ENCODE measurements at regions not wholly inside any gene's neighbourhood (a gene's known extent, or its start where the extent isn't known, plus 50 kb on each side); places are given as distances from the start of the nearest gene placed in this dataset.

- no peak for FAIRE-seq
Measured at GRCh38 chr12:90193500-90193899, 484.9 kb upstream of the ATP2B1 start.

GRCh38 chr12:90188857-90189256, 480.2 kb upstream of the ATP2B1 start:
- FAIRE-seq, result no peak

GRCh38 chr12:90183201-90183600, 474.6 kb upstream of the ATP2B1 start:
- no peak for FAIRE-seq

GRCh38 chr12:90181216-90181615, 472.6 kb upstream of the ATP2B1 start:
- FAIRE-seq, result no peak

- FAIRE-seq, result no peak
Measured at GRCh38 chr12:90174956-90175355, 466.3 kb upstream of the ATP2B1 start.

GRCh38 chr12:90174198-90174510, 465.5 kb upstream of the ATP2B1 start:
- FAIRE-seq, result no peak

- FAIRE-seq, result no peak
Measured at GRCh38 chr12:90173499-90174197, 465.0 kb upstream of the ATP2B1 start.

GRCh38 chr12:90172524-90172923, 463.9 kb upstream of the ATP2B1 start:
- no peak for FAIRE-seq

- no peak for FAIRE-seq
Measured at GRCh38 chr12:90170740-90171139, 462.1 kb upstream of the ATP2B1 start.

- no peak for FAIRE-seq
Measured at GRCh38 chr12:90167518-90168208, 459.0 kb upstream of the ATP2B1 start.

GRCh38 chr12:90166671-90167070, 458.0 kb upstream of the ATP2B1 start:
- FAIRE-seq, result no peak

GRCh38 chr12:90166012-90166411, 457.4 kb upstream of the ATP2B1 start:
- no peak for FAIRE-seq

- FAIRE-seq, result no peak
Measured at GRCh38 chr12:90163975-90164374, 455.3 kb upstream of the ATP2B1 start.

- no peak for FAIRE-seq
Measured at GRCh38 chr12:90153827-90154226, 445.2 kb upstream of the ATP2B1 start.

GRCh38 chr12:90152897-90153624, 444.4 kb upstream of the ATP2B1 start:
- FAIRE-seq, result no peak

GRCh38 chr12:90151491-90152015, 442.9 kb upstream of the ATP2B1 start:
- no peak for FAIRE-seq

GRCh38 chr12:90149453-90149852, 440.8 kb upstream of the ATP2B1 start:
- FAIRE-seq, result no peak

- FAIRE-seq, result no peak
Measured at GRCh38 chr12:90129366-90130030, 420.9 kb upstream of the ATP2B1 start.

GRCh38 chr12:90128526-90128925, 419.9 kb upstream of the ATP2B1 start:
- no peak for FAIRE-seq

GRCh38 chr12:90126125-90126524, 417.5 kb upstream of the ATP2B1 start:
- FAIRE-seq, result no peak

GRCh38 chr12:90124914-90125313, 416.3 kb upstream of the ATP2B1 start:
- FAIRE-seq, result no peak

GRCh38 chr12:90124289-90124688, 415.7 kb upstream of the ATP2B1 start:
- FAIRE-seq, result no peak

GRCh38 chr12:90122681-90123080, 414.0 kb upstream of the ATP2B1 start:
- no peak for FAIRE-seq
